ENCODE measurements at regions not wholly inside any gene's neighbourhood (a gene's known extent, or its start where the extent isn't known, plus 50 kb on each side); places are given as distances from the start of the nearest gene placed in this dataset.

DNA sequence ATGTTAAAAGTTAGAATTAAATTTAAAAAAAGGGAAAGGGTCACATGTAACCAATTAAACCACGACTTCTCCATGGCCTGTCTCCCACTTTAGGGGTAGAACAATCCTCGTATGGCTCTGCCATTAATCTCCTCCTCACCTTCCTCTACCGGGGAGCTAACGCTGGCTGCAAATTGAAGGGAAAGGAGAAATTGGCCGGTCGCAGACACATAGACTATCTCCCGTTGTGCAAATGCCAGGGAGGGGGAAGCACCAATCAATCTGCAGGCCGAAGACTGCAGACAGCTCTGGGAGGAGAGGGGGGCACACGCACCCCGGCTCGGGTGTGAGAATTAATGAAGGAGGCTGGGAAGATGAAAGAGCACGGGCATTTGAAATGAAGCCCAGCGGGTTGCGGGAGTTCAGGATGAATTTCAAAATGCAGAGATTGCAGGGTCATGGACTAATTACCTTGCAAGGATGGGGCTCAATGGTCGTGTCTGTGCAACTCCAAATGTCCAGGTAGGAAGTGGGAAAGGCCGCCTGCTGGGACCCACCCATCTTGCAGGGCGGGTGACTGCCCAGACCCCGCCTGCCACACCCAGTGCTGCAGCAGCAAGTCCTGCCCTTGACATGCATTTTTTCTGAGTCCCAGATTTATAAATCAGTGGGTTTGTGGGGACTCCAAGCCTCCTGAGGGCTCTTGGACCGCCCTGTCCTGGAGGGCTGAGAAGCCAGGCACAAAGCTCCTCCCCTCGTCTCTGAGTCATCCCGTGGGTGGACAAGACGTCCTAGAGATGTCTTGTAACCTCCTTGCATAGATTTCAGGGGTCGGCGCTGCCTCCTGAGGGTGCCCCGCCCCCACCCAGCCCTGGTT lies 534.2 kb downstream of the TBC1D22A start:
- H3K27me3 ChIP-seq (ENCODE audit: control insufficient read depth, insufficient read depth, low read length) = no peaks in the 10 kb centered on the region
- no peak overlapping the region for H3K4me3 ChIP-seq (ENCODE audit: low read depth, low read length)
- DNase-seq (ENCODE audit: low read depth) = no peak
- CTCF ChIA-PET = no interaction called here
- TF ChIP-seq, protein P1, sequence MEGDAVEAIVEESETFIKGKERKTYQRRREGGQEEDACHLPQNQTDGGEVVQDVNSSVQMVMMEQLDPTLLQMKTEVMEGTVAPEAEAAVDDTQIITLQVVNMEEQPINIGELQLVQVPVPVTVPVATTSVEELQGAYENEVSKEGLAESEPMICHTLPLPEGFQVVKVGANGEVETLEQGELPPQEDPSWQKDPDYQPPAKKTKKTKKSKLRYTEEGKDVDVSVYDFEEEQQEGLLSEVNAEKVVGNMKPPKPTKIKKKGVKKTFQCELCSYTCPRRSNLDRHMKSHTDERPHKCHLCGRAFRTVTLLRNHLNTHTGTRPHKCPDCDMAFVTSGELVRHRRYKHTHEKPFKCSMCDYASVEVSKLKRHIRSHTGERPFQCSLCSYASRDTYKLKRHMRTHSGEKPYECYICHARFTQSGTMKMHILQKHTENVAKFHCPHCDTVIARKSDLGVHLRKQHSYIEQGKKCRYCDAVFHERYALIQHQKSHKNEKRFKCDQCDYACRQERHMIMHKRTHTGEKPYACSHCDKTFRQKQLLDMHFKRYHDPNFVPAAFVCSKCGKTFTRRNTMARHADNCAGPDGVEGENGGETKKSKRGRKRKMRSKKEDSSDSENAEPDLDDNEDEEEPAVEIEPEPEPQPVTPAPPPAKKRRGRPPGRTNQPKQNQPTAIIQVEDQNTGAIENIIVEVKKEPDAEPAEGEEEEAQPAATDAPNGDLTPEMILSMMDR (IDR thresholded peaks at IDR 0.05; ENCODE audit: insufficient read depth, low read depth, low read length) = no peak
- POLR2A ChIA-PET = no interaction called here
- H3K36me3 ChIP-seq (ENCODE audit: control insufficient read depth, insufficient read depth, low read length) = no peaks in the 10 kb centered on the region

DNA sequence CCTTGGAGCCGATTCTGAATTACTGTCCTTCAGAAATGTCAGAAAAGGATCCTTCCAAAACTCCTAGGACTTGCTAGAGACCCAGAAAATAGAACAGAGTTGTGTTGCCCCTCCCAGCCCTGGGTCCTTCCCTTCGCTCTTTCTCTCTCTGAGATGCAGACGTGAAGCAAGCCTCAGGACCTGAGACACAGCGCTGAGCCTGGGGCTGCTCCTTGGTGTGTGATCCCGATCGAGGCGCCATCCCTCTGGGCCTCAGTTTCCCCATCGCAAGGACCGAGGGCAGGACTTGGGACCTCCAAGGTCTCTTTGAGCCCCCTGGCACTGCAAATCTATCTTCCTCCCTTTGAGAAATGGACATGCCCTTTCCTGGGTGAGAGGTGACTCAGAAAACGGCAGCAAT lies 533.5 kb downstream of the TBC1D22A start:
- Histone ChIP-seq H3K27me3 (ENCODE audit: control insufficient read depth, insufficient read depth, low read length) (no peaks in the 10 kb centered on the region), H3K4me3 (ENCODE audit: low read depth, low read length) (no peak overlapping the region), H3K36me3 (ENCODE audit: control insufficient read depth, insufficient read depth, low read length) (no peaks in the 10 kb centered on the region)
- ChIA-PET POLR2A (no interaction called here), CTCF (no interaction called here)
- TF ChIP-seq, protein P1 (IDR thresholded peaks at IDR 0.05; ENCODE audit: insufficient read depth, low read depth, low read length) = no peak
- DNase-seq (ENCODE audit: low read depth) = no peak

DNA sequence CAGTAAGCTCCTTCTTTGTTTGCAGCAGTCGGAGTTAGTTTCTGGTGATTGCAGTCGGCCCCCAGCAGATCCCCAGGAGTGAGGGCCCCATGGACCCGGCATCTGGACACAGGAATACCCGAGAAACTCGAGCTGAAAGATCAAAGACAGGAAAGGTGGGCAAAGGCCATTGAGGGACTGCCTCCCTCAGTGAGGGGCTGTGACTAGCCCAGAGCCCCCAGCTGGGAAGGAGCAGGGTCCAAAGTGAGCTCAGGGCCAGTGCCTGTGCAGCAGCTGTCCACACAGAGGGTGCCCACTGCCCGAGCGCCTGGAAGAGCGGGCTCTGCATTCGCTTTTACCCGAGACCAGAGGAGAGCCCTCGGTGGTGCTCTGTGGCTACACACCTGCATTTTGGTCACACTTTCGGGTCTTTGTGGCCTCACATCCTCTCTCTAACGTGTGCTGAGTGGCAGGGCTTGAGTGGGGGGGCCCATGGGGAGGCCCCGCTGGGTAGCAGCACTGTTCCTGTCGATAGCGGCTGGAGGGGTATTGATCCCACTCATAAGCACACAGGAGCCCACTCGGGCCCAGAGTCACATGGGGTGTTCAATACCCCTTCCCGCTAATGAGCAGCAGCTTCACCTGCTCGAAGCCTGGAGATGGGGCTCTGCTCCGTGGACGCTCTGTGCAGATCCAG lies 532.9 kb downstream of the TBC1D22A start:
- POLR2A ChIA-PET = no interaction called here
- TF ChIP-seq, protein P1 (IDR thresholded peaks at IDR 0.05; ENCODE audit: insufficient read depth, low read depth, low read length) = no peak
- no peaks in the 10 kb centered on the region for H3K36me3 ChIP-seq (ENCODE audit: control insufficient read depth, insufficient read depth, low read length)
- CTCF ChIA-PET = interaction anchor here (0.9 kb wide), 1 partner anchor 11 kb away, joined by 3 read pairs; no protein-coding TSS in a partner anchor
- H3K27me3 ChIP-seq (ENCODE audit: control insufficient read depth, insufficient read depth, low read length) = no peaks in the 10 kb centered on the region
- H3K4me3 ChIP-seq (ENCODE audit: low read depth, low read length) = no peak overlapping the region
- no peak for DNase-seq (ENCODE audit: low read depth)

DNA sequence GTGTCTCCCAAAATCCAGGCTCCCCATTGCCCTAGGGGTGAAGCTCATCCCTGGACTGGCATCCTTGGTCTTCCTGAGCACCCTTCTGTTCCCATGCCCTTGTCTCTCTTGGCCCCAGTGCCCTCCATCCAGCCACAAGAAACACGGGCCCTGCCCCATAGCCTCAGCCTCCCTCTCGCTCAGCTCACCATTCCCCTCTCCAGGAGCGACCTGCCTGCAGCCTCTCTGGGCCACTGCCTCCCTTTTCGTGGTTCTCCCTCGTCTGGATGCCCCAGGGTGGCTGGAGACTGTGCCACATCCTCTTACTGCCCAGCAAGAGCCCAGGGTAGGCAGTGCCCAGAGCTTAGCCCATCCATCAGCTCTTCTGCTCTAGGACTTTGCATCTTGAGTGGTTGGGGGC lies 532.1 kb downstream of the TBC1D22A start:
- Histone ChIP-seq H3K36me3 (ENCODE audit: control insufficient read depth, insufficient read depth, low read length) (no peaks in the 10 kb centered on the region), H3K4me3 (ENCODE audit: low read depth, low read length) (no peak overlapping the region), H3K27me3 (ENCODE audit: control insufficient read depth, insufficient read depth, low read length) (no peaks in the 10 kb centered on the region)
- no peak for DNase-seq (ENCODE audit: low read depth)
- ChIA-PET CTCF (interaction anchor here (0.6 to 0.9 kb wide), 2 partner anchors 10 to 357 kb away, joined by 3 to 4 read pairs; no protein-coding TSS in a partner anchor), POLR2A (no interaction called here)
- TF ChIP-seq, protein P1 (IDR thresholded peaks at IDR 0.05; ENCODE audit: insufficient read depth, low read depth, low read length) = no peak

DNA sequence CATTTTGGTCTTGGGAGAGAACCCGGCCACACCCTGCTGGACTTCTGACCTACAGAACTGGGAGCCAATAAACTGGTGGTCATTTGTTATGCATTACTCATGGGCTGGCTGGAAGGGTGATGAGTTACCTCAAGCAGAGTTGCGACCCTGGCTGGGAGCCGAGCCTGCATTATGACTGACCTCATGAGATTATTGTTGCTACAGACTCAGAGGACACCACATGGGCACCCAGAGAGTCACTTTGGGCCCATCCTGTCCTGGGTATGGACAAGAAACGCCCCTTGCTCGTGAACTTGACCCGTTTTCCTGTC lies 531.7 kb downstream of the TBC1D22A start:
- H3K36me3 ChIP-seq (ENCODE audit: control insufficient read depth, insufficient read depth, low read length) = no peaks in the 10 kb centered on the region
- TF ChIP-seq, protein P1 (IDR thresholded peaks at IDR 0.05; ENCODE audit: insufficient read depth, low read depth, low read length) = no peak
- ChIA-PET POLR2A (no interaction called here), CTCF (interaction anchor here (0.6 to 0.9 kb wide), 2 partner anchors 10 to 356 kb away, joined by 3 to 4 read pairs; no protein-coding TSS in a partner anchor)
- H3K27me3 ChIP-seq (ENCODE audit: control insufficient read depth, insufficient read depth, low read length) = no peaks in the 10 kb centered on the region
- H3K4me3 ChIP-seq (ENCODE audit: low read depth, low read length) = no peak overlapping the region
- DNase-seq (ENCODE audit: low read depth) = peak; percentile 6

Measured in BJ (cell line).